ENCODE measurements at regions not wholly inside any gene's neighbourhood (a gene's known extent, or its start where the extent isn't known, plus 50 kb on each side); places are given as distances from the start of the nearest gene placed in this dataset.
A peak's percentile ranks its signal among the peaks of the same experiment; 100 is the strongest.

GRCh38 chr6:140490081-140490480 is 1115.6 kb upstream of the CITED2 start:
- Histone ChIP-seq H3K4me3 (no peak overlapping the region), H3K4me1 (peaks cover 0 to 7% of the 10 kb centered on the region in 2 donors), H3K27me3 (no peaks in the 10 kb centered on the region), H3K36me3 (no peaks in the 10 kb centered on the region), H3K27ac (no peak overlapping the region), H3K9me3 (peaks cover 5 to 25% of the 10 kb centered on the region in 2 donors)
- TF ChIP-seq CTCF (IDR thresholded peaks at IDR 0.05) = no peak
- DNase-seq (ENCODE audit: low spot score) = no peak

GRCh38 chr6:140487586-140487985 is 1113.1 kb upstream of the CITED2 start:
- Histone ChIP-seq H3K27me3 (no peaks in the 10 kb centered on the region), H3K9me3 (peaks cover 5 to 16% of the 10 kb centered on the region in 2 donors), H3K4me1 (peaks cover 0 to 7% of the 10 kb centered on the region in 2 donors), H3K4me3 (no peak overlapping the region), H3K27ac (no peak overlapping the region), H3K36me3 (no peaks in the 10 kb centered on the region)
- DNase-seq (ENCODE audit: low spot score) = no peak
- TF ChIP-seq CTCF (IDR thresholded peaks at IDR 0.05) = no peak

GRCh38 chr6:140486450-140487361 is 1112.3 kb upstream of the CITED2 start:
- Histone ChIP-seq H3K27me3 (no peaks in the 10 kb centered on the region), H3K9me3 (peaks cover 5 to 14% of the 10 kb centered on the region in 2 donors), H3K36me3 (no peaks in the 10 kb centered on the region), H3K4me1 (peaks cover 0 to 7% of the 10 kb centered on the region in 2 donors), H3K27ac (peak overlapping the region; percentile 8 to 12), H3K4me3 (no peak overlapping the region)
- no peak for DNase-seq (ENCODE audit: low spot score)
- TF ChIP-seq CTCF (IDR thresholded peaks at IDR 0.05) = no peak

- H3K27me3 ChIP-seq = no peaks in the 10 kb centered on the region
- peak overlapping the region; percentile 8 to 12 for H3K27ac ChIP-seq
- no peak for DNase-seq (ENCODE audit: low spot score)
- peaks cover 5 to 14% of the 10 kb centered on the region in 2 donors for H3K9me3 ChIP-seq
- no peak for TF ChIP-seq CTCF (IDR thresholded peaks at IDR 0.05)
- H3K36me3 ChIP-seq = no peaks in the 10 kb centered on the region
- no peak overlapping the region for H3K4me3 ChIP-seq
- peaks cover 0 to 7% of the 10 kb centered on the region in 2 donors for H3K4me1 ChIP-seq
Measured at GRCh38 chr6:140485740-140486449, 1111.4 kb upstream of the CITED2 start.

GRCh38 chr6:140480852-140481251 is 1106.4 kb upstream of the CITED2 start:
- peak overlapping the region in 1 of 2 donors; percentile 30 for H3K27ac ChIP-seq
- H3K27me3 ChIP-seq = no peaks in the 10 kb centered on the region
- no peaks in the 10 kb centered on the region for H3K36me3 ChIP-seq
- TF ChIP-seq CTCF (IDR thresholded peaks at IDR 0.05) = no peak
- no peak overlapping the region for H3K4me3 ChIP-seq
- no peak for DNase-seq (ENCODE audit: low spot score)
- H3K9me3 ChIP-seq = no peaks in the 10 kb centered on the region
- H3K4me1 ChIP-seq = no peaks in the 10 kb centered on the region

Measured in right atrium auricular region (tissue), 2 donors.